Peyer's patch (tissue), 4 donors: ENCODE measurements at regions not wholly inside any gene's neighbourhood (a gene's known extent, or its start where the extent isn't known, plus 50 kb on each side); places are given as distances from the start of the nearest gene placed in this dataset.

Source experiments
- POLR2A ChIP-seq, 2 donors: fragments of 450-650 bp; IDR thresholded peaks; one replicate each; pipeline ENCODE4 v1.5.1; 2017; ENCODE audit warnings: antibody characterized with exemption in 2 of 2, mild to moderate bottlenecking in 2 of 2, moderate library complexity in 2 of 2
- TF ChIP-seq, protein P1 (sequence below), 6 experiments: fragments of 450-650 bp in 4 of 6; fragments of 200-600 bp in 2 of 6; sonication (generic) in 1 of 6; IDR thresholded peaks; one replicate each; pipeline ENCODE4 v1.5.1; 2017 to 2019; ENCODE audit warnings: antibody characterized with exemption in 6 of 6, mild to moderate bottlenecking in 3 of 6, moderate library complexity in 1 of 6

DNA sequence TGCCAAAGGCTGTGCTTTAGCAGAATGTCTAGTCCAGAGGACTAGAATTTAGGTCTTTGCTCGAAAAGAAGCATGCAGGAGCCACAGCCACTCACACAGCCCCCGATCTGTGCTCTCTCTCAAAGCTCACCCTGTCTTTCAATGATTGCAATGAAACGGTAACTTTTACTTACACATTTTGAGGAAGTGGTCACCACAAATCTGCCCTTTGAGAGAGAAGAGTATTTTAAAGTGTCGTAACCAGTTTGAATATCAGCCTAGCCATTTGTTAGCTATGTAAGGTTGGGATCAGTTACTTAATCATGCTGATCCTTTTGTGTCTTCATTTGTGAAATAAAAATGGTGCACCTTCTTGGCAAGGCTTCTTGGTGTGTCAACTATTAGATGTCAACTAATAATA, 209.0 kb downstream of the TFAP2A start:
- TF ChIP-seq, protein P1, sequence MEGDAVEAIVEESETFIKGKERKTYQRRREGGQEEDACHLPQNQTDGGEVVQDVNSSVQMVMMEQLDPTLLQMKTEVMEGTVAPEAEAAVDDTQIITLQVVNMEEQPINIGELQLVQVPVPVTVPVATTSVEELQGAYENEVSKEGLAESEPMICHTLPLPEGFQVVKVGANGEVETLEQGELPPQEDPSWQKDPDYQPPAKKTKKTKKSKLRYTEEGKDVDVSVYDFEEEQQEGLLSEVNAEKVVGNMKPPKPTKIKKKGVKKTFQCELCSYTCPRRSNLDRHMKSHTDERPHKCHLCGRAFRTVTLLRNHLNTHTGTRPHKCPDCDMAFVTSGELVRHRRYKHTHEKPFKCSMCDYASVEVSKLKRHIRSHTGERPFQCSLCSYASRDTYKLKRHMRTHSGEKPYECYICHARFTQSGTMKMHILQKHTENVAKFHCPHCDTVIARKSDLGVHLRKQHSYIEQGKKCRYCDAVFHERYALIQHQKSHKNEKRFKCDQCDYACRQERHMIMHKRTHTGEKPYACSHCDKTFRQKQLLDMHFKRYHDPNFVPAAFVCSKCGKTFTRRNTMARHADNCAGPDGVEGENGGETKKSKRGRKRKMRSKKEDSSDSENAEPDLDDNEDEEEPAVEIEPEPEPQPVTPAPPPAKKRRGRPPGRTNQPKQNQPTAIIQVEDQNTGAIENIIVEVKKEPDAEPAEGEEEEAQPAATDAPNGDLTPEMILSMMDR (IDR thresholded peaks at IDR 0.05), result no peak
- TF ChIP-seq POLR2A (IDR thresholded peaks at IDR 0.05), result no peak
